IPS-NIHi11 (cell line): ENCODE measurements at regions not wholly inside any gene's neighbourhood (a gene's known extent, or its start where the extent isn't known, plus 50 kb on each side); places are given as distances from the start of the nearest gene placed in this dataset.

ENCODE experiments used
- DNase-seq: peaks from one replicate; pipeline ENCODE4 v3.0.0; 2012; ENCODE audit warnings: mixed read lengths, low spot score

DNA sequence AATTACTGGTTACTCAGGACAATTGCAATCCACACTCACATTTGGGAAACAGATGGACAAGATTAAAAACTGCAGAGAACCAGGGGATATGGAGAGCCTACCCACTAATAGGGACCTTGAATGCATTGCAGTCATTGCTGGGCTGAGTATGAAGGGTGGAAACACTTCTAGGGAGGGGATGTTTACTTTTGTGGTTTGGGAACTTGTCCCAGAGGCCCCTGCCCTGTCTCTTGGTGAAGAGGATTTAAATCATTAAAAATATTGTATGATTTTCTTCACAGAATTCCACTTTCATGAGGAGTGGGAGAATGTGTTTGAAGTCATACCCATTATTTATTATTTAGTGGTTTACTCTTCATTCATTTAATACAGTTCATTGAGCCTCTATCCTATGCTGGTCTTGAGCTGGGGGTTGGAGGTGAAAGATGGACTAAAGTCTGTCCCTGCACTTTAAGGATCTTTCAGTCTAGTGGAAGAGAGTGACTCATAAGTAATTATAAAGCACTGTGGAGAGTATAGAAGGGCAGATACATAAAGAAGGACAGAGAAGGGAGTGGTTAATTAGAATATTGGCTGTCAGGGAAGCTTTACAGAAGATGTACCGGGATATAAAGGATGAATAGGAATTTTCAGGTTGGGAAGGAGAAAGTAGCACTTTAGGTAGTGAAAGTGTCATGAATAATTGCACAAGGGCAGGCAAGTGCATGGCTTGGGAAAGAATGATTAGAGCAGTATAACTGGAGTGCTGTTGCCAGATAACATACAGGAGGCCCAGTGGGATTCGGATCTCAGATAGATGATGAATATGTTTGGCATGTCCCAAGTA is 313.4 kb downstream of the LPIN1 start:
- DNase-seq: no peak

DNA sequence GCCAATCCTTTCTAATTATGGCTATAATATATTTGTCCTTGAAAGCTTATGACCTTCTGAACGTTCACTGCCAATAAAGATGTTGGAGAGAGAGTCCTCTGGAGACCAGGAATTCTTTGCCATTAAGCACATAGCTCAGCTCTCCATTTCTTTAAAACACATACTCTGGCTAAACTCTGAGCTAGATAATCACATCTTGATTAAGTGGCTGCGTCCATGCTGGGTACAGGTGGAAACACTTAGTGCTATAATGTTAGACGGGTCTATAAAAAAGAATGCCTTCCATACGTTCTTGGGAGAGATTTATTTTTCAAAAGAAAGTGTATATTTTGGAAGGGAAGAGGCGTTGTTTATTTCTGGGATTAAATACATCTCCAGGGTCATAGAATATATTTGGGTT is 314.5 kb downstream of the LPIN1 start:
- DNase-seq: no peak

DNA sequence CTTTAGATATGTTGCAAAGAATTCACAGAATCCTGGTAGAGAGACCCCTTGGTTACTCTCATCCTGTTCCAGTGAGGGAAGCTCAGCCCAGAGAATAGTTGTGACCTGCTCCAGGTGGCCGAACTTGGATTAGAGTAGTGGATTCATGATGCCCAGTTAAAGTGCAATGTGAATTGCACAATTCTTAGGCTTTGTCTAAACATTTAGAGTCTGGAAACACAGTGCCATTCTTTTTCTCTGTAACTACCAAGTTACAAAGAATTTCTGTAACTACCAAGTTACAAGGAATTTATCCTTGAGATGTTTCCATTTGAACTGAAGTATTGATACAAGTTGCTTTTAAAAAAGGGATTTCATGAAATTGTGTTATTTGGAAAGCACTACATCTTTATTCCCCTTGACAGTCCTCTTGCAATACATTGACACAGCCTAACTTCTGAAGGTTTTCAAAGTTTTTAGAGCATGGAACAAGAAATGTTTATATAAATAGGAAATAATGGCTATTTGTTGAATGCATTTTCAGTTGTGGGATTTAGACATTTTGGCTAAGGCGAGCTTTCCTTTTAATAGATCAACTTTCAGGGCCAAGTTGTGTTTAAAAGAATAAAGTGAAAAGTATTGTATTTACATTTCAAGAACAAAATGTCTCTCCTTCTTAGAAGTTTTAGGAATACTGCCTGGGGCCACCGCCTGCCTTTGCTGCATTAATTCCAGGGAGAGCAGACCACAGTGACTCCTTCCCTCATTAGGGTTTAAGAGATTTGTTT is 315.0 kb downstream of the LPIN1 start:
- DNase-seq: no peak

DNA sequence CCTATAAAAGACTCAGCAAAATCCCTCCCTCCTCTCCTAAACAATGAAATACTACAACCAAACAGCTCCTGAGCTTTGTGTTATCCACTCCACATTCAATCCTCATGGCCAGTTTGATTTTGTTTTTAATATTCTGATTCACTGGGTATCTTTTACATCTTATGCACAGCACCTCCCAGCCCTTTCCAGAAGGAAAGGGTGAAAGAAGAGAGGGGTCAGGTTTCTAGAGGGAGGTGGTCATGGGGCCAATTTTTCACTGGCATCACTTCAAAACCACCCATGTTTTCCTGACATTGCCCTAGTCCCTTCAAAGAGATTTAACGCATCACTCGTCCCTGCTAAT is 315.6 kb downstream of the LPIN1 start:
- DNase-seq: no peak

DNA sequence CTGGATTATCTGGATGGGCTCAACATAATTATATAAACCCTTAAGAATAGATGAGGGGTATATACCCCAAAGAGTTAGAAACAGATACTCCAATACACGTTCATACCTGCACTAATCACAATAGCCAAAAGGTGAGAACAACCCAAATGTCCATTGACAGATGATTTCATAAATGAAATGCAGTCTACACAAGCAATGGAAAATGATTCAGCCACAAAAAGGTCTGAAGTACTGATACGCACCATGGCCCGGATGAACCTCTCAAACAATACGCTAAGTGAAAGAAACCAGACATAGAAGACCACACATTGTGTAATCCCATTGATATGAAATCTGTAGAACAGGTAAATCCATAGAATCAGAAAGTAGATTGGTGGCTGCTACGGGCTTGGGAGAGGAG is 316.8 kb downstream of the LPIN1 start:
- no peak for DNase-seq

DNA sequence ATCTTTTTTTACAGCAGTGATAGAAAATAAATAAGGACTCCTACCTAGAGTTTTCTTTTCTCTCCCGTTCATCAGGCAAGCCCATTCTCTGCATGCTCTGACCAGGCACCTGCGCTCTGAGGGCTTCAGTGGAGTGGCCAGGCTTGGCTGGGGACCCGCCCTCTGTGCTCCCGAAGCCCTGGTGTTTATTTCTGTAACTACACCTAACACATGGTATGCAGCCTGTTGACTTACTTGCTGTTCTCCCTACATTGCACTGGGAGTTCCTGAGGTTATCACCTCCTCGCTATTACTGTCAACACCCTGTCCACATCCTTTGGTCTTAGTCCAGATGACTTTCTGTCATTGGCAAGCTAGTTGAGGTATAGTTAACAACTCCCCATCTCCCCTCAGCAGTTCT is 317.7 kb downstream of the LPIN1 start:
- peak; percentile 49 for DNase-seq

DNA sequence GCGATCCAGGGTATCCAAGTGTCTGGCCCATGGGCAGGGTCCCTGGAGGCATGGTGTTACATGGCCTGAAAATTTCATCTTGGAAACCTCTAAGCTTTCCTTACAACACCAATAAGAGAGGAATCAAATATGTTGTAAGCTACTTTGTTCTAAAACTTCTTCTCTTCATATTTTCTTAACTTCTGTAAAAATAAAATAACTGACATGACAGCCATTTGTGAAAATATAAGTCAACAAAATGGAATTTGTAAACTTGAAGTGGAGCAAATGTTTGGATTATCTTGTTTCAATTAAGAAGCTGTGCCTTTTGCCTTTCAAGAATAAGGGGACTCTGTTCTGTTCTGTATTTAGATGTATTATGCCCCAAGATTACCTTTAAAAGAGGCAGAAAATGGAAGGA is 319.7 kb downstream of the LPIN1 start:
- DNase-seq: no peak

DNA sequence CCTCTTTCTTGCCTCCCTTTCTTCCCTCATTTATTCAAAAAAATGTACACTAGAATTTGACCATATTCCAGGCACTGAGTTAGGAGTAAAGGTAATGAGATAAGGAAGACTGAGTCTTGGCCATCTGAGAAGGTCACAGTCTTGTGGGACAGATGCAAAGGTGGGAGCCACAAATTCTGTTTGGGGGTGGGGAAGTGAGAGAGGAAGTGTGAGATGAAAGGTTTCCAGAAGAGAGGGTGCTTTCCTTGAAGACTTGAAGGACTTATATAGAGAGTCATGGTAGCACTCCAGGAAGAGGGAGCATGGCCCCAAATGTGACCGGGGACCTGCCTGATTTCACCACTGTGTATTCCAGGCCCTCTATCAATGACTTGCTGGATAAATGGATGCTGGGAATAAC is 320.6 kb downstream of the LPIN1 start:
- no peak for DNase-seq

DNA sequence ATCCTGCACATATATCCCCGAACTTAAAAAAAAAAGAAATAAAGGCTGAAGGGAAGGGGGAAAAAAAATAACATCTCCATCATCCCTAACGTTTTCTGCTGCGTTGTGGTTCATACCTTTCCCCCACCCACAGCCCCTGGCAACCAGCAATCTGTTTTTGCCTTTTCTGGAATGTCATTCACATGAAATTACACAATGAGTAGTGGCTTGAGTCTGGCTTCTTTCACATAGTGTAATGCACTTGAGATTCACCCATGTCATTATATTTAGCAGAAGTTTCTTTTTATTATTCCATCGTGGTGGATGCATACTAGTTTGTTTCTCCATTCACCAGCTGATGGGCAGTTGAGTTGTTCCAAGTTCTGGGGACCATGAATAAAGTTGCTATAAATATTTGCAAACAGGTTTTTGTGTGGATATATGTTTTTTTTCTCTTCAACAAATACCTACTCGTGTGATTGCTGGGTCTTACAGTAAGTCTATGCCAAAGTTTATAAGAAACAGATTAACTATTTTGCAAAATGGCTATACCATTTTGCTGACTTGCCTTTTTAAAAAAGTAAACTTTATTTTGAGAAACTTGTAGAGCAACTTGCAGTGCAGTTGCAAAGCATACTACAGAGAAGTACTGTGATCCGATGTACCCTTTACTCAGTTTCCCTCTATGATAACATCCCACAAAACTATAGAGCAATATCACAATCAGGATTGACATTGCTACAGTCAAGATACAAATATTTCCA is 322.5 kb downstream of the LPIN1 start:
- DNase-seq: no peak

DNA sequence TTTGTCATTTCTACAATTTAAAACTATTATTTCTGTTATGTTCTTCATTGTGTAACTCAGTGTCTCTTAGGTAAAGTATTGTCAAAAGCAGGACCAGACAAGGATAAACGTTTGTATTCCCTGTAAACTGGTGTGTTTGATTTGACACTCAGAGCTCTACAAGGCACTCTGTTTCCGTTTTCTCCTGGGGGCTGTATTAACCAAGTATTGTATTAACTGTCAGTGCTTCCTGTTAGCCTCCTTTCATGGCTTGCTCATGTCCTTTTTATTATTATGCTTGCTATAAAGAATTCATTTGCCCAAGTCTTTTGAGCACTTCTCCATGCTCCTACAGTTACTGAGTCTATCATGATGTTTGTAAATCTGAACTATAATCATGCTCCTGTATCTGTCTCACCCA is 323.7 kb downstream of the LPIN1 start:
- DNase-seq: no peak

DNA sequence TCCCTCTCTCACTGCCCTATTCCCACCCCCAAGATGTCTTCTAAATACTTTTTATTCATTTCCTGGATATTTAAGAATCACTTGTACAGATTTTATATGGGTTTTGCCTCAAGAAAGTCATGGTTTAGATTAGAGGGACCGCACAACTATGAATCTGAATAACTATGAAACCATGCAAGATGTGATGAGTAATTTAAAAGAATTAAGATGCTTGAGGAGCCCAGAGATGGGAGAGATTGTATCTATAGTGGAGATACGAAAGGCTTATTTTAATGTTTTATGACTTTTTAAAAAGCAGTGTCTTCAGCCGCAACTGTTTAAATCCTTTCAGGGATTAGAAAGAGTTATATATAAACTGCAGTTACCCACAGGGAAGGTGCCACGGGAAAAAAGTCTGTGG is 324.1 kb downstream of the LPIN1 start:
- no peak for DNase-seq

DNA sequence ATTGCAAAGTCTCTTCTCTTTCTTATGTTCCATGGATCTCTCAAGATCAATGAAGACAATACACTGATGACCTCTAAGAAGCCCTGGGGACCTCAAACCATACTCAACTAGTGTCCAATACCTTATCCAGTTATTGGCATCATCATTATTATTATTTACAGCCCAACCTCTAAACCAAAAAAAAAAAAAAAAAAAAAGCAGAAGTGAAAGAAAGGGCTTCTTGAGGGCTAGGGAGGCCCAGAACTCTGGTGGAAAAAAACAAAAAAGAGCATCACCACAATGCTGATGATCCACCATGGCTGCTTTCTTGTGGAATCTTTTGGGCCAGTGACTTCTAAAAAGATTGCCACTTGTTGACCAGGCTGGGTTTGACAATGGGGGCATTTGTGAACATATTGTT is 324.9 kb downstream of the LPIN1 start:
- DNase-seq: no peak

DNA sequence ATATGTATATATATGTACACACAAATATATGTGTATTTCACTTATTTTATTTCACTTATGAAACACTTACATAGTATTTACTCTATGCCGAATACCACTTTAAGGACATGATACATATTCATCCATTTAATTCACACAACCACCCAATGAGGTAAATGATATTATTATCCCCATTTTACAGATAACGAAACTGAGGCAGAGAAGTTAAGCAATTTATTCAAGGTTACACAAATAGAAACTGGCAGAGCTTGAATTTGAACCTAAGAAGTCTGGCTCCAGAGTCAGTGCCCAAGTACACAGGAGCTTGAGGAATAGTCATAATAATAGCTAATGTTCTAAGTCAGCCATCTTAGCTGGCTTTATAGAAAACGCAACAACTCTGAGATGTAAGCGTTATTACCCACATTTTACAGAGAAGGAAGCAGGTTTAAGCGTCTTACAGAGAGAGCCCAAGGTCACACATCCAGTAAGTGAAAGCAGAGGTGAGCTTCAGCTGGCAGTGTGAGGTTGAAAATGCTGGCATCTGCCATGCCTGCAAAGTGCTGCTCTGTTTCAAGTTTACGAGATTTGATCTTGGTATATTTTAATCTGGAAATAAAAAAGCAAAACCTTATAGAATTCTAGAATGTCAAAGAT is 326.9 kb downstream of the LPIN1 start:
- DNase-seq: no peak

DNA sequence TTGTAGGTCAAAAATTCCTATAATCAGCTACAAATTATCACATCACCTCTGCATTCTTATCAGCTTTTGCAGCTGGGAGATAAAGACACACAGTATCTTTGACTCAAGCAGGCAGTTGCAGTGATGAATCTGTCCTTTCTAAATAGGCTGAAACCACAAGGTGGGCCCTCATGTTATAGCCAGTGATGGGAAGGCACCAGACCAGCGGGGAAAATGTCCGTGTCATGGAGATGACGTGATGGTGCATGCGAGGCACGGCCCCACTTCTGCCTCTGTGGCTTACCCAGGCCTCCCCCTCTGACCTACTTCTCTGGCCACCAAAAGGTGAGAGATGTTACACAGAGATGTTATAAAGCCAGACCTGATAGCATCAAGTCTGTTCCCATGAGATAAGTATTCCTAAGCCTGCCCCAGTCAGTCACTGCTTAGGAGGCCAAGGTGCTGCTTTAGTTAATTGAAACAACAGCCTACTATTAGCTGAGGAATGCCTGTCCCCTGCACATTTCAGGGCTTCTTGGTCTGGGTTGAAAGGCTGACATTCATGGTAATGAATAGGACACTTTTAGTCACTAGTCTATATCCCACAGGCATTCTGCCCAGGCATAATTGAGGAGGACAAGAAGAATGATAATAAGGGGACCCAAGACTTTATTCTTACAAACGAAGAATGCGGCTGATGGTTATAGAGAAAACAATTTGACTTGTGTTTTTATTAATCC is 327.9 kb downstream of the LPIN1 start:
- no peak for DNase-seq

DNA sequence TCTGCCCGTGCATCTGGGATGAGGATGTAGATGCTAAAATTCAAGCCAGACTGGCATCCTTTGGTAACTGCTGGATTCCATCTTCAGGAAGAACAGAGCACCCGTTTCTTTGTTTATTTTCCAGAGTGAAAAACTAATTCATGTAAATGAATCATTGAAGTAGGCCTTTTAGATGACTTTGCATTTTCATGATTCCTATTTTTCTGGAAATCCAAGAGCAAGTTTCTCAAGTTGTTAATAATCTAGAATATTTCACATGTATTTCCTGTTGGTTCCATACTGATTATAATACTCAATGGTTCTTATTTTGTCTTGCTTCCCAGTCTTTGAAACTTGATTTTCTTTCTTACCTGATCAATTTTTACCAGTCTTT is 328.4 kb downstream of the LPIN1 start:
- no peak for DNase-seq

DNA sequence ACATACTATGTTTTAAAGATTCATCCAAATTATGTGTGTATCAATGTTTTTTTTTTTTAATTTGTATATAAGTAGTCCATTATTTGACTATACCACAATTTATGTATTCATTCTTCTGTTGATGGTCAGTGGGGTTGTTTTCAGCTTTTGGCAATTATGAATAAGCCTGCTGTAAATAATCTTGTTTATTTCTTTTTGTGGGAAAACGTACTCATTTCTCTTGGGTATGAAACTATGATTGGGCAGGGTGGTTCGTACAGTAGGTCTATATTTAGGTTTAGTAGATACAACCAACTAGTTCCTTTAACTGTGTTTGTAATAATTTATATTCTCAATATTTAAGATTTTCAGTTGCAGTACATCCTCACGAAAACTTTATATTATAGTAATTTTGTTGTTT is 329.2 kb downstream of the LPIN1 start:
- no peak for DNase-seq

DNA sequence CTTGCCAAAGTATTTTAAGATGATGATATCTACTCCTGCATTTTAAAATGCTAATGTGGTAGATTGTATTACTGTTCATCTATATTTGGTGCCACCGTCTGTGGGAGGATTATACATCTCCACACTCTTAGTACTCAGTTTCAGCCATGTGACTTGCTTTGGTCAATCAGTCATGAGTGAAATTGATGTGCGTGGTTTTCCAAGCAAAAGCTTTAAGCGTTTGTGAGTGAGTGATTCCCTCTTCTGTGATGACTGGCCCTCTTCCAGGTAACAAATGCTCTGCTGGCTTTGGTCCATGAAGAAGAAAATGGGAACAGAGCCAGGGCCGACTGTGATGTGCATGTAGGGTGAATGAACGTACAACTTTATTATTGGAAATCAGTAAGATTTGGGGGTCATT is 330.4 kb downstream of the LPIN1 start:
- DNase-seq: no peak

DNA sequence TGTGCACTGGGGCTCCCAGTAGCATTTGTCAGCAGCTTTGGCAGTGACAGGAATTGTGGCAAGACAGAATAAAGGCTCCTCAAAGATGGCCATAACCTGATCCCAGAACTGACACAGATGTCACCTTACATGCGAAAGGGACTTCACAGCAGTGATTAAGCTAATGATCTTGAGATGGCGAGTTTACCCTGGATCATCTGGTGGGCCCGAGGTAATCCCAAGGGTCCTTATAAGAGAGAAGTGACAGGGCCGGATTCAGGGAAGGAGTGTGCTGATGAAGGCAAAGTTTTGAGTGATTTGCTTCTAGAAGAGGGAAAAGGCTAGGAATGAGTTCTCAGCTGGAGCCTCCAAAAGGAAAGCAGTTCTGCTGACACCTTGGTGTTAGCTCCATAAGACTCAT is 333.9 kb downstream of the LPIN1 start:
- DNase-seq: no peak

DNA sequence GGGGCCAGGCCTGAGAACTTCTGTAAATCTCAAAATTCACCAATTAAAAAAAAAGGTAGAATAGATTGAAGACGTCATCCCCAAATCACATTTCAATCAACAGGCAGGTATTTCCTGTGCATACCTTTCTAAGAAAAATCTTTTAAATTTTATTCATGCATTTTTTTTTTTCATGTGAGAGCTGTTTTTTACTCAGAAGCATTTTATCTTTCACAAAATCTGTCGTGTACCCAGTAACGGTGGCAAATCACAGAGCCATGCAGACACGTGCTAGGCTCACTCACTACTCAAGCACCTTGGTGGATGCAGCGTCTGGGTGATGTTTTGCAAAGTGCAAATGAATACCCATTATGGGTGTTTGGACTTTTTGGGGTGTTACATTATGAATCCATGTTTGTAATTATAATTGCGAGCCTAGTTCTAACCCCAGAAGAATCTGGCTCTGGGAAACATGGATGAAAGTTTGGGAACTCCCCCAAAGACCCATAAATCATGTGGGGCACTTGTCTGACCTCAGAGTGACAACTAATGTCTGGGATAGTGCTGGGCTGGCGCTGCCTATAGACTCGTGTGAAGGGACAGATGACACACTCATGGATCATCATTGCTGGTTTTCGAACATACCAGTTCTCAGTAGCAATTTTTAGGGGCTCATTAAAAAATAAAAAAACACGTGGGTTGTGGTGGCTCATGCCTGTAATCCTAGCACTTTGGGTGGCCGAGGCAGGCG is 335.2 kb downstream of the LPIN1 start:
- no peak for DNase-seq

DNA sequence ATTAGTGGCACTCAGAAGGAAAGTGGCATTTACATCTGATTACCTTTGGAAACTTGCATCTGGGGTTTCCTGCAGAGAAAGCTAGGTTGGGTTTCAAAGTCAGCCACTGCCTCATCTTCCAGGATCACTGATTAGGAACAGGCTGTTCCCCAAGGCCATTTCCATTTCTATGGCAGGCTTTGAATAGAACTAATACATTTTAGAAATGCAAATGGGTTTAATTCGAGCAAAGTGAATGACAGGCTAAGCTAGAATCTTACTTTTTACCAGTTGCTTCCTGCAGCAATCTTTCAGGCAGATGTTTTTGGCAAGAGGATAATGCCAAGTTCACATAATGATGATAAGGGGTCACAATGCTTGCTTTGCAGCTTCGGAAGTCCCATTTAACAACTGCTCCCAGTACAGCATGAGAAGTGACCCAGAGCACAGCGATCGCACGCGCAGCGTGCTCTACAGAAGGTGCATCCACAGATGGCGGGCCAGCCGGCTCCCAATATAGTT is 336.7 kb downstream of the LPIN1 start:
- DNase-seq: peak; percentile 56
